GM12891 (cell line): ENCODE measurements at regions not wholly inside any gene's neighbourhood (a gene's known extent, or its start where the extent isn't known, plus 50 kb on each side); places are given as distances from the start of the nearest gene placed in this dataset.

Experiments
- POLR2A ChIP-seq: IDR thresholded peaks from 2 replicates; pipeline ENCODE4 v1.6.1; 2011; ENCODE audit warnings: low read depth, low read length, control low read depth
- POLR2AphosphoS5 ChIP-seq: IDR thresholded peaks from 2 replicates; pipeline ENCODE4 v1.6.1; 2011; ENCODE audit warnings: low read depth, low read length, control low read depth
- SPI1 ChIP-seq: IDR thresholded peaks from 2 replicates; pipeline ENCODE4 v1.6.1; 2011; ENCODE audit warnings: low read depth, low read length, control low read depth
- TAF1 ChIP-seq: IDR thresholded peaks from 2 replicates; pipeline ENCODE4 v1.6.1; 2011; ENCODE audit warnings: low read depth, low read length, control low read depth

- no peak for TF ChIP-seq POLR2A
- TF ChIP-seq SPI1: no peak
- TF ChIP-seq POLR2AphosphoS5: no peak
- no peak for TF ChIP-seq TAF1
Observed at GRCh38 chr9:31519011-31519410, 865.4 kb upstream of the ACO1 start.
